KMS-11 (cell line): ENCODE measurements at regions not wholly inside any gene's neighbourhood (a gene's known extent, or its start where the extent isn't known, plus 50 kb on each side); places are given as distances from the start of the nearest gene placed in this dataset.

Source experiments
- H2AFZ ChIP-seq: fragments of 200-600 bp; sonication (generic); 2 replicates; pipeline ENCODE4 v1.6.1; 2016; ENCODE audit warnings: antibody characterized with exemption, mixed run types, low read depth
- H3K27ac ChIP-seq: fragments of 200-600 bp; sonication (generic); 2 replicates; pipeline ENCODE4 v1.6.1; 2016; ENCODE audit warnings: mild to moderate bottlenecking, mixed run types
- H3K27me3 ChIP-seq: fragments of 200-600 bp; sonication (generic); 2 replicates; pipeline ENCODE4 v1.6.1; 2017; ENCODE audit warnings: mild to moderate bottlenecking, low read depth, mixed run types, moderate library complexity; ENCODE audit not compliant: insufficient read depth
- H3K36me3 ChIP-seq: fragments of 200-600 bp; sonication (generic); 2 replicates; pipeline ENCODE4 v1.6.1; 2017; ENCODE audit warnings: mild to moderate bottlenecking, mixed run types; ENCODE audit not compliant: insufficient read depth
- H3K4me1 ChIP-seq: fragments of 200-600 bp; sonication (generic); 2 replicates; pipeline ENCODE4 v1.6.1; 2016; ENCODE audit warnings: mild to moderate bottlenecking, low read depth, mixed run types; ENCODE audit not compliant: poor library complexity, severe bottlenecking
- H3K4me2 ChIP-seq: fragments of 200-600 bp; sonication (generic); 2 replicates; pipeline ENCODE4 v1.7.0; 2016; ENCODE audit warnings: mild to moderate bottlenecking, mixed run types
- H3K4me3 ChIP-seq: fragments of 200-600 bp; sonication (generic); IDR thresholded peaks from 2 replicates; pipeline ENCODE4 v1.6.1; 2017; ENCODE audit warnings: low read depth, low read length, mixed read lengths; ENCODE audit not compliant: insufficient read depth
- H3K79me2 ChIP-seq: fragments of 200-600 bp; sonication (generic); 2 replicates; pipeline ENCODE4 v1.6.1; 2016; ENCODE audit warnings: low read depth, mixed run types; ENCODE audit not compliant: insufficient read depth
- H3K9ac ChIP-seq: fragments of 200-600 bp; sonication (generic); 2 replicates; pipeline ENCODE4 v1.6.1; 2016; ENCODE audit warnings: mild to moderate bottlenecking, mixed run types
- H4K20me1 ChIP-seq: fragments of 200-600 bp; sonication (generic); 2 replicates; pipeline ENCODE4 v1.6.1; 2016; ENCODE audit warnings: mild to moderate bottlenecking, mixed run types; ENCODE audit not compliant: insufficient read depth
- TF ChIP-seq, protein P1 (sequence below): fragments of 200-600 bp; sonication (generic); conservative IDR thresholded peaks from 2 replicates; pipeline ENCODE4 v1.6.1; 2017; ENCODE audit warnings: low read depth, mild to moderate bottlenecking, antibody characterized with exemption, low read length, moderate library complexity, mixed read lengths

GRCh38 chr9:80447876-80448275, 876.1 kb downstream of the TLE4 start:
- Histone ChIP-seq H3K36me3 (no peaks in the 10 kb centered on the region), H3K4me3 (no peak overlapping the region), H3K4me1 (no peaks in the 10 kb centered on the region), H3K9ac (no peak overlapping the region), H3K27ac (no peak overlapping the region), H2AFZ (no peak overlapping the region), H4K20me1 (no peaks in the 10 kb centered on the region), H3K79me2 (no peaks in the 10 kb centered on the region), H3K27me3 (no peaks in the 10 kb centered on the region), H3K4me2 (no peak overlapping the region)
- TF ChIP-seq, protein P1, sequence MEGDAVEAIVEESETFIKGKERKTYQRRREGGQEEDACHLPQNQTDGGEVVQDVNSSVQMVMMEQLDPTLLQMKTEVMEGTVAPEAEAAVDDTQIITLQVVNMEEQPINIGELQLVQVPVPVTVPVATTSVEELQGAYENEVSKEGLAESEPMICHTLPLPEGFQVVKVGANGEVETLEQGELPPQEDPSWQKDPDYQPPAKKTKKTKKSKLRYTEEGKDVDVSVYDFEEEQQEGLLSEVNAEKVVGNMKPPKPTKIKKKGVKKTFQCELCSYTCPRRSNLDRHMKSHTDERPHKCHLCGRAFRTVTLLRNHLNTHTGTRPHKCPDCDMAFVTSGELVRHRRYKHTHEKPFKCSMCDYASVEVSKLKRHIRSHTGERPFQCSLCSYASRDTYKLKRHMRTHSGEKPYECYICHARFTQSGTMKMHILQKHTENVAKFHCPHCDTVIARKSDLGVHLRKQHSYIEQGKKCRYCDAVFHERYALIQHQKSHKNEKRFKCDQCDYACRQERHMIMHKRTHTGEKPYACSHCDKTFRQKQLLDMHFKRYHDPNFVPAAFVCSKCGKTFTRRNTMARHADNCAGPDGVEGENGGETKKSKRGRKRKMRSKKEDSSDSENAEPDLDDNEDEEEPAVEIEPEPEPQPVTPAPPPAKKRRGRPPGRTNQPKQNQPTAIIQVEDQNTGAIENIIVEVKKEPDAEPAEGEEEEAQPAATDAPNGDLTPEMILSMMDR: no peak

GRCh38 chr9:80440724-80441123, 869.0 kb downstream of the TLE4 start:
- no peaks in the 10 kb centered on the region for H4K20me1 ChIP-seq
- TF ChIP-seq, protein P1: no peak
- no peak overlapping the region for H3K4me2 ChIP-seq
- H3K27me3 ChIP-seq: no peaks in the 10 kb centered on the region
- no peaks in the 10 kb centered on the region for H3K4me1 ChIP-seq
- no peaks in the 10 kb centered on the region for H3K79me2 ChIP-seq
- H3K4me3 ChIP-seq: no peak overlapping the region
- H3K9ac ChIP-seq: no peak overlapping the region
- no peaks in the 10 kb centered on the region for H3K36me3 ChIP-seq
- H2AFZ ChIP-seq: no peak overlapping the region
- no peak overlapping the region for H3K27ac ChIP-seq

DNA sequence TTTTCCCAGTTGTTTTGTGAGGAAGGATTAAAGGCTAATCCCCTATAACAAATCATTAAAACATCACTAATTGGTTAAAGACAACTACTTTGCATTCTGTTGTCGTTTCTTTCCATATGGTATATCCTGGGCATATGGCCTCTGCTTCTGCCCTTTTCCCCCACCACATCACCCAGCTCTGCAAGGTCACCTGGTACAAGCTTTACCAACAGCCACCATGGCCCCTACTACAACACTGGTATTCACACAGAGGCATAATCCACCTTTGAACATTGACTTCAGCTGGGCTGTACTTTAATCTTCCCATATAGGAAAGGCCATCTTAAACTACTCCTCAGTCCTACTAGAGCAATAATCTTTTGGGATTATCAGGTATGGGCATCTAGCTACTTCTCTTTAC, 866.1 kb downstream of the TLE4 start:
- H3K9ac ChIP-seq: no peak overlapping the region
- H3K4me3 ChIP-seq: no peak overlapping the region
- no peaks in the 10 kb centered on the region for H4K20me1 ChIP-seq
- no peaks in the 10 kb centered on the region for H3K4me1 ChIP-seq
- no peaks in the 10 kb centered on the region for H3K27me3 ChIP-seq
- no peaks in the 10 kb centered on the region for H3K36me3 ChIP-seq
- H3K4me2 ChIP-seq: no peak overlapping the region
- TF ChIP-seq, protein P1: no peak
- H3K79me2 ChIP-seq: no peaks in the 10 kb centered on the region
- H2AFZ ChIP-seq: no peak overlapping the region
- H3K27ac ChIP-seq: no peak overlapping the region

DNA sequence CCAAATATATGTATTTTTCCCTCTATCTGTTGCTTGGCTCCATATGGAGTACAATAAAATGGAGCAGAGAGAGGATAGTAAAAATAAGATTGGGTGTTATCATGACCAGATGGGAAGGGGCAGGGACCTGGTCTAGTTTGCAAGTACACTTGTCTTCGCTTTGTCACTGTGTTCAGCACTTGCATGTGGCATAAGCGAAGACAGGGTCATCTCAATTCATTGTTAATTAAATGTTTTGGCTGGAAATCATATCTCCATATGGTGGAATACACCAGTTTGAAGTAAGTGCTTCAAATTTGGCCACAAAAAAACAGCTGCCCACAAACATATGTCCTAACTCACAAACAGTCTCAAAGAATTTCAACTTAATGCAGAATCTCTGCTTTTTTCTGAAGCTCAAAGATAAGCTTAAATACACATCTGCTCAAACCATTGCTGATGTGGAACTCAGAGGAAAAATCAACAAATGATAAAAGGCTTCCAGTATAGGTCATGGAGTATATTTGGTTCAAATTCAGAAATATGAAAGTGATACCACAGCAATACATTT, 865.4 kb downstream of the TLE4 start:
- no peak overlapping the region for H2AFZ ChIP-seq
- no peak overlapping the region for H3K4me2 ChIP-seq
- TF ChIP-seq, protein P1: no peak
- no peaks in the 10 kb centered on the region for H3K27me3 ChIP-seq
- H3K36me3 ChIP-seq: no peaks in the 10 kb centered on the region
- H3K4me3 ChIP-seq: no peak overlapping the region
- H4K20me1 ChIP-seq: no peaks in the 10 kb centered on the region
- no peaks in the 10 kb centered on the region for H3K4me1 ChIP-seq
- no peaks in the 10 kb centered on the region for H3K79me2 ChIP-seq
- H3K9ac ChIP-seq: no peak overlapping the region
- no peak overlapping the region for H3K27ac ChIP-seq
